ENCODE measurements at regions not wholly inside any gene's neighbourhood (a gene's known extent, or its start where the extent isn't known, plus 50 kb on each side); places are given as distances from the start of the nearest gene placed in this dataset.

GRCh38 chr1:59123081-59123681, 173.7 kb upstream of the FGGY start:
- DNase-seq (ENCODE audit: low read depth in 2 of 2), result no peak

GRCh38 chr1:59124166-59124565, 172.7 kb upstream of the FGGY start:
- no peak for DNase-seq (ENCODE audit: low read depth in 2 of 2)

DNA sequence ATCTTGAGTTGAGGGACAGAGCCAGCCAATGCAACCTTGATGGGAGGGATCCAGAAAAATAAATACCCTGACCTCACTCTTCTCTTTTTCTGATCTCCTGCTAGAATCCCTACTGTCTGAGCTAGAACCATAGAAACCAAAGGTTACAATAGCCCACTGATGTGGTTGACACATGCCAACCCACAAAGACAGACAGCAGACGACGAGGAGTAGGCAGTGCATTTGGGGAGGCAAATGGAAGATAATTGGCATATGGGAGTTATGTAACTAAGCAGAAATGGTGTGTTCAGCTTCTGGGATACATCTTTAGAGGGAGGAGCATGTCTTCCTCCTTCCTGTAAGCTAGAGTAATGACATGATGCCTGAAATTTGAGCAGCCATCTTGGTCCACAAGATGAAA, 171.7 kb upstream of the FGGY start:
- DNase-seq (ENCODE audit: low read depth in 2 of 2), result no peak

DNA sequence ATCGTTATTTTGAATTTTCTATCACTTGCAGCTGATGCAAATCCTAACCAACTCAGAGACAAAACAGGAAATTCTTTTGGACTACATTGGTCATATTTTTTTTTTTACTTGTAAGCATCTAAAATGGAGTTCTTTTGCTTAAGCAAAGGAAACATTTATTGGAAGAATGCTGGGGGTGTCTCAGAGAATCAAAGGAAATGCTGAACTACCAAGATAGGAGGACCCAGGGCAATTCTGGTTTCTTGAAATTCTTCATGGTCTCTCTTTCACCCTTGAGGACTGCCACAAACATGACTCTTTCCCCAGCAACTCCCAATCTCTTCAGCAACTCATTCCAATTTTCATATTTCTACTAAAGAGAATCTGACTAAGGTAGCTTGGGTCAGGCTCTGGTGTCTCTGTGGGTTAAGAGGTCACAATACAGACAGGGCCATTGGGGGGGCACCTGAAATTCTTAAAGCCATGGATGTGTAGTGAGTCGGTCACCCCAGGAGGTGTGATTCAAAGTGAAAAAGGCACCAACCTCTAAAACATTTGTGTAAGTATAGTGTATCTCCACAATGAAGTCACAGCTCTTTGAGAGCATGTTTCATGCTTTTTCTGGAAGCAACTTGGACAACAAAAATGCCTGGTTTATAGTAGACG, 171.1 kb upstream of the FGGY start:
- no peak for DNase-seq (ENCODE audit: low read depth in 2 of 2)

GRCh38 chr1:59126366-59126765, 170.5 kb upstream of the FGGY start:
- no peak for DNase-seq (ENCODE audit: low read depth in 2 of 2)

DNA sequence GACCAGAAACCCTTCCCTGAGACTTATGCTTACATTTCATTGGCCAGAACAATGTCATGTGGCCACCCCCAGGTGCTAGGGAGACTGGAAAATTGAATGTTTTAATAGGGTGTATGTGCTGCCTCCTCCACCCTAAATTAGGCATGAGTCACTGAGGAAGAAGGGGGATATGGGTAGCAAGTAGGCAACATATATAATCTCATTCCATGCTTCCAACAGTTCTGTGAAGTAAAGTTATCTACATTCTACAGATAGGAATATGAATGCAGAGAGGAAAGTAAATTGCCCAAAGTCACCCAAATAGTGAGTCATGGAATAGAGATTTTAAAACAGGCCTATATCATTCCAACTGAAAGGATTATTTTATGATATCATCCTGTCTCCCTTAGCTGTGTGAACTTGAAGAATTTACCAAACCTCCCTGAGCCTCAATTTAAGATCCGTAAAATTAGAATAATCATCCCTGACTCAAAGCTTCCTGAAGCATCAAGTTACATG, 168.6 kb upstream of the FGGY start:
- DNase-seq (ENCODE audit: low read depth in 2 of 2), result no peak

- DNase-seq (ENCODE audit: low read depth in 2 of 2), result no peak
Observed at GRCh38 chr1:59128784-59129227, 168.1 kb upstream of the FGGY start.

DNA sequence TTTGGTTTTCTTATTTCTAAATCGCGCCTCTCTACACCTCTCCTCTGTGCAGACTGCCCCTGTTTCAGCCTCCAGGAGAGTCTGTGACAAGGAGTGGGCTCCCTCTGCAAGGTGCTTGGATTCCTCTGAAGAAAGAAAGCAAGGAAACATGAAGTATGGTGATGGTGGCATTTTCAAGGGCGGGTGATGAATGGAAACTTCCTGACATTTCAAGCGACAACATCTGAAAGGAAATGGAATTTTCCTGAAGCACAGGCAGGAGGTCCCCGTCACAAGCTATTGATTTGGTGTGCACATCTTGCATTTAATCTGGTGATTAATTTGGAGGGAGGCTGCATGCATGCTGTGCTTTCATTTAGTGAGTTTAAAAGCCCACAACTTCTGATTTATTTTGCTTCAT, 164.6 kb upstream of the FGGY start:
- DNase-seq (ENCODE audit: low read depth in 2 of 2), result no peak

- DNase-seq (ENCODE audit: low read depth in 2 of 2), result no peak
Observed at GRCh38 chr1:59133997-59134396, 162.9 kb upstream of the FGGY start.

DNA sequence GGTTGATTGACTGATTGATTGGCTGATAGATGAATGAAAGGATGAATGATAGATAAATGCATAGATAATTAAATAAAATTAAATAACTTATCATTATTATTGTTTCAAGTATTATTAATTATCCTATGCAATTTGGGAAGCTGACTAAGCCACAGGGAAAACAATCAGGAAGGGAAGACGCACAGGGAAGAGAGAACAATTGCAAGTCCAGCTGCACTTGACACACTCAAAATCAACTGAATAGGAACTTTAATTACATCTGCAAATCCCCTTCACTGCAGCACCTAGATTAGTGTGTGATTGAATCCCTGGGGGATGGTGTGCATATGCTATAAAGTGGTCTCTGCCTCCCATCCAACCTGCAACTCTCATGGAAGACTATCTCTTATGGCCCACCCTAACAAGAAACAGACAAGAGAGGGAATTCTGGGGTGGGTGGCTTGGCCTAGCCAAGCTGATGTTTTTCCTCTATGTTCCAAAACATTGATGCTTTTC, 161.1 kb upstream of the FGGY start:
- DNase-seq (ENCODE audit: low read depth in 2 of 2), result no peak

- DNase-seq (ENCODE audit: low read depth in 2 of 2), result no peak
Observed at GRCh38 chr1:59136541-59137275, 160.2 kb upstream of the FGGY start.

GRCh38 chr1:59137276-59137615, 159.6 kb upstream of the FGGY start:
- DNase-seq (ENCODE audit: low read depth in 2 of 2), result no peak

DNA sequence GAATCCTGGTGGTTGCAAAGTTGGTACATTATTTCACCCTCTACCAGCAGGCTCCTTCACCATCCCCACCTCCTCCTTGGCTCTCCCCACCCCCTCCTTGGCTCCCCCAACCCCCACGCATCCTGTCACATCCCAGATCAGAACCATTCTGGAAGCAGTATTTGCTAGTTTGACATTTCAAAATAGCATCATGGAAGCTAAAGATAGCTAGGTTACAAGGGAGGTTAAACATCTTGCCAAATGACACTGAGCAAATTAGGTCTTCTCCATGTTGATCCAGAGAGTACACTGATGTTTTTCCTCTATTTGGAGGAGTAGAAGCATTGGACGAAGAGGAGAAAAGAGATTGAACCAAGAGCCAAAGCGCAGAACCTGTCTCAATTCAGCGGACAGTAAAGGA, 158.9 kb upstream of the FGGY start:
- no peak for DNase-seq (ENCODE audit: low read depth in 2 of 2)

DNA sequence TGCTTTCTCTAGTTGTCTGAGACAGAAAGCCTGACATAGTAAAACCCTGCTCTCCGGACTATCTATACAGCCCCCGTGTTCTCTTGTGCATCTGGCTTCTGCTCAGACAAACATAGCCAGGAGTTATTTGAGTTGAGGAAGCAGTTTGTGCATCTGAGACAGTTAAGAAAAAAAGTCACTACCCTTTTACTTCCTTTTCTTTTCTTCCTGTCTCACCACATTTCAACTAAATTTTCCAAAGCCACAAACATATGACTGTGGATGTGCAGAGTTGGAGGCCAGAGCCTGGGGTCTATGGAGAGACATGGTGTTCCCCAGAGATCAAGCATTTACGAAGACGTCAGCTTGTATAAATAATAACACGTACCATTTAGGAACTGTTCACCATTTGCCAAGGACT, 158.5 kb upstream of the FGGY start:
- no peak for DNase-seq (ENCODE audit: low read depth in 2 of 2)

- no peak for DNase-seq (ENCODE audit: low read depth in 2 of 2)
Observed at GRCh38 chr1:59139396-59139795, 157.5 kb upstream of the FGGY start.

- DNase-seq (ENCODE audit: low read depth in 2 of 2), result no peak
Observed at GRCh38 chr1:59141267-59141863, 155.5 kb upstream of the FGGY start.

GRCh38 chr1:59142311-59143132, 154.4 kb upstream of the FGGY start:
- DNase-seq (ENCODE audit: low read depth in 2 of 2), result no peak

GRCh38 chr1:59143133-59143487, 153.8 kb upstream of the FGGY start:
- no peak for DNase-seq (ENCODE audit: low read depth in 2 of 2)

DNA sequence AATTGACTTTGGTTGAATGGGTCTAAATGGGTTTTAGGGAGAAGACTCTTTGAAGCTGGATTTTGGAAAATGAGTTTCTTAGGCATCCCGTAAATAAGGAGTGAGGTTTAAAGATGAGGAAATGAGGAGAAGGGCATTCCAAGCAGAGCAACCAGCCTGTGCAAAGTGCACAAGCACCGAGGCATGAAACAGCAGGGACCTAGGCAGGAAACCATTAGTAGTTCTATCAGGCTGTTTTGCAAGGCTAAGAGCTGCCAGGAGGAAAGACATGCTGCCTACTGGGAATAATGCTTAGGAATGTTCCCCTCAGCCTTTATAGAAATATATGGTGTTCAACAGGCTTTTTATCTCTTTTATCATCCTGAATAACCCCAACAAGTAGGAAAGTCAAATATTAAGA, 153.1 kb upstream of the FGGY start:
- no peak for DNase-seq (ENCODE audit: low read depth in 2 of 2)

GRCh38 chr1:59144959-59145358, 151.9 kb upstream of the FGGY start:
- DNase-seq (ENCODE audit: low read depth in 2 of 2), result no peak

DNA sequence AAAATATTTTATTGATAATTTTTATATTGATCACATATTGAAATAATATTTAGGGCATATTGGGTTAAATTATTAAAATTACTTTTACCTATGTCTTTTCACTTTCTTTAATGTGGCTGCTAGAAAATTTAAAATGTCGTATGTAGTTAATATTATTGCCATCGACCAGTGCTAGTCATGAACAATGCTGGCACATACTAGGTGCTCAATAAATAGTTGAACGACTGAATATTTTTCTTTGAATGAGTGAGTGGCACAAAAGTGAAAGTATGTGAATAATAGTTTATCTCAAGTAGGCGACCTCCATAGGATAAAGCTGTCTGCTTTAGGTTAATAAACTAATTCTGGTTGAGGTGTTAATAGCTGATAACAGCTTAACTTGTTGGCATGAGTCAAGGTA, 150.8 kb upstream of the FGGY start:
- DNase-seq (ENCODE audit: low read depth in 2 of 2), result no peak
